ENCODE measurements at regions not wholly inside any gene's neighbourhood (a gene's known extent, or its start where the extent isn't known, plus 50 kb on each side); places are given as distances from the start of the nearest gene placed in this dataset.

DNA sequence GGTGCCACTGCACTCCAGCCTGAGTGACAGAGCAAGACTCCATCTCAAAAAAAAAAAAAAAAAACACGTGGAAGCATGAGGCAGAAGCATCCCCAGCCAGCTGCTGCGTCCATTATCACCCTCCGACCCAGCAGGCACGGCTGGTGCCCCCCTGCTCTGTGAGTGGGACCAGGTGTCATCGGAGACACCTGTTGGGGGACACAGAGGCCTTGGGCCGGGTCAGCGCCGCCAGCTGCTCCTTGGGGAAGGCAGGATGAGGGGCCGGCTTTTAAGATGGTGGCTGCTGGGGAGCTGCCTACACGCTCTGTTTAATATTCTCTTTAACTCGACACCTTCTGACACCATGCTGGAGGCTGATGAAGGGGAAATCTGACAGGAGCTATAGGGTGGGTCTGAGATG is 80.2 kb upstream of the RUFY1 start:
- Histone ChIP-seq H3K36me3 (no peaks in the 10 kb centered on the region), H3K27me3 (no peaks in the 10 kb centered on the region), H3K27ac (no peak overlapping the region), H3K4me3 (no peak overlapping the region), H3K9me3 (peaks cover 0 to 8% (median 0%) of the 10 kb centered on the region in 3 donors), H3K4me1 (no peaks in the 10 kb centered on the region)
- TF ChIP-seq, protein P1, sequence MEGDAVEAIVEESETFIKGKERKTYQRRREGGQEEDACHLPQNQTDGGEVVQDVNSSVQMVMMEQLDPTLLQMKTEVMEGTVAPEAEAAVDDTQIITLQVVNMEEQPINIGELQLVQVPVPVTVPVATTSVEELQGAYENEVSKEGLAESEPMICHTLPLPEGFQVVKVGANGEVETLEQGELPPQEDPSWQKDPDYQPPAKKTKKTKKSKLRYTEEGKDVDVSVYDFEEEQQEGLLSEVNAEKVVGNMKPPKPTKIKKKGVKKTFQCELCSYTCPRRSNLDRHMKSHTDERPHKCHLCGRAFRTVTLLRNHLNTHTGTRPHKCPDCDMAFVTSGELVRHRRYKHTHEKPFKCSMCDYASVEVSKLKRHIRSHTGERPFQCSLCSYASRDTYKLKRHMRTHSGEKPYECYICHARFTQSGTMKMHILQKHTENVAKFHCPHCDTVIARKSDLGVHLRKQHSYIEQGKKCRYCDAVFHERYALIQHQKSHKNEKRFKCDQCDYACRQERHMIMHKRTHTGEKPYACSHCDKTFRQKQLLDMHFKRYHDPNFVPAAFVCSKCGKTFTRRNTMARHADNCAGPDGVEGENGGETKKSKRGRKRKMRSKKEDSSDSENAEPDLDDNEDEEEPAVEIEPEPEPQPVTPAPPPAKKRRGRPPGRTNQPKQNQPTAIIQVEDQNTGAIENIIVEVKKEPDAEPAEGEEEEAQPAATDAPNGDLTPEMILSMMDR (IDR thresholded peaks at IDR 0.05) = no peak
- TF ChIP-seq EP300 (IDR thresholded peaks at IDR 0.05) (no peak), POLR2AphosphoS5 (IDR thresholded peaks at IDR 0.05) (no peak), POLR2A (IDR thresholded peaks at IDR 0.05) (no peak)
- no peak for ATAC-seq
- WGBS, 2 donors (ENCODE audit: low coverage in 1 of 2) = 46 to 67% methylated on average over 1 to 3 of the region's 11 CpGs

DNA sequence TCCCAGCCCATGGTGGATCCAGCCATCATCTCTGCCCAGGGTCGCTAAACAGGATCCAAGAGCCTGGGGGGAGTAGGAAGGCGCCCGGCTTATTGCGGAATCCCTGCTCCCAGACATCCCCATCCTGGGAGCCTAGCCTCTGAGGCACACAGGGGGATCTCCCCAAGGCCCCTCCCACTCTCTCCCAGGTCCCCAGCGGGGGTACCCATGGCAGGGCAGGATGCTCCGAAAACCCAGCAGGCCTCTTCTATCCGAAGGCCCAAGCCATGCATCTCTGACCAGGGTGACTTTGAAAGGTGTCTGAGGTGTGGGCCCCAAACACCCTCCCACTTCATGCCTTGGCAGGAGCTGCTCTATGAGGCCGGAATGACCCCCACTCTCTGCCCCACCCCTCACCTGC is 81.7 kb upstream of the RUFY1 start:
- WGBS, 2 donors (ENCODE audit: low coverage in 1 of 2) = 50% methylated on average over 2 of the region's 8 CpGs; no CpG with 5 or more reads in 1 of the 2 donors
- no peak overlapping the region for H3K27ac ChIP-seq
- TF ChIP-seq, protein P1 (IDR thresholded peaks at IDR 0.05) = no peak
- no peak for TF ChIP-seq EP300 (IDR thresholded peaks at IDR 0.05)
- no peak for TF ChIP-seq POLR2AphosphoS5 (IDR thresholded peaks at IDR 0.05)
- no peak for TF ChIP-seq POLR2A (IDR thresholded peaks at IDR 0.05)

DNA sequence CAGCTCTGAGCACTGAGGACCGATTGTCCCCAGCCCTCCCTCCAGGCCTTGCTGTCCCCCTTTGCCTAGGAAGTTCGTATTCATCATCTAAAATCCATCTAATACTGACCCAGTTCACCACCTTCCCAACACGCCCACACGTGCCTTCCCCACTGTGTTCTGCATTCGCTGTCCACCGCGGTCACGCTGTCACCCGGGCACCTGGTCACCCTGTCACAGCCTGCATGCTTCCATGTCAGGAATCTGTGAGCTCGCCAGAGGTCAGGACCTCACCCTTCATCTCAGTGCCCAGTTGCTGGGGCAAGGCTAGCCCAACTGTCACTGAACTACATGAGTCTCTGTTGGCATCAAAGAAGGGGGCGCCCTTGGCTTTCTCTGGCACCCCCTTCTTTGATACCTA is 82.9 kb upstream of the RUFY1 start:
- Histone ChIP-seq H3K27me3 (no peaks in the 10 kb centered on the region), H3K27ac (no peak overlapping the region), H3K36me3 (no peaks in the 10 kb centered on the region), H3K4me1 (no peaks in the 10 kb centered on the region), H3K4me3 (no peak overlapping the region), H3K9me3 (peaks cover 0 to 22% (median 0%) of the 10 kb centered on the region in 3 donors)
- WGBS, 2 donors (ENCODE audit: low coverage in 1 of 2) = 84 to 88% methylated on average over 4 to 5 of the region's 11 CpGs
- TF ChIP-seq, protein P1 (IDR thresholded peaks at IDR 0.05) = no peak
- no peak for TF ChIP-seq EP300 (IDR thresholded peaks at IDR 0.05)
- no peak for TF ChIP-seq POLR2A (IDR thresholded peaks at IDR 0.05)
- TF ChIP-seq POLR2AphosphoS5 (IDR thresholded peaks at IDR 0.05) = no peak
- ATAC-seq = no peak

More for the DNA sequence above, 81.7 kb upstream of the RUFY1 start:
- Histone ChIP-seq H3K9me3 (peaks cover 0 to 22% (median 0%) of the 10 kb centered on the region in 3 donors), H3K4me3 (no peak overlapping the region), H3K27me3 (no peaks in the 10 kb centered on the region), H3K36me3 (no peaks in the 10 kb centered on the region), H3K4me1 (no peaks in the 10 kb centered on the region)
- ATAC-seq = no peak

DNA sequence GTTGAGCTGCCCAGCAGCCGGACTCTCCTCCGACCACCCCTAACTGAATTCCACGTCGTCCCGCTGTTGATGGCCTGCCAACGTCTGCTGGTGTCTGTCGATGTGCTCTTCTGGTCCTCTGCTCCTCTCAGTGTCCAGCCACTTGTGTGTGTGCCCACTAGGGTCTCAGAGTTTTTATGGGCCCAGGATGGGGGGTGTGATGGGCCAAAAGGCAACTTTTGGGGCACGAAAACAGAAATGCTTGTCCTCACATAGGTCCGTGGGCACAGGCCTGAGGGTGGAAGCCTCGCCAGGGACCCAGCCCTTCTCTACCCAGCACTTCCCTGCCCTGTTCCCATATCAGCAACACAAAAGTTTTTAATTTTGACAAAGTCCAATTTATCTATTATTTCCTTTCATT is 85.7 kb upstream of the RUFY1 start:
- TF ChIP-seq POLR2A (IDR thresholded peaks at IDR 0.05) (no peak), EP300 (IDR thresholded peaks at IDR 0.05) (no peak), POLR2AphosphoS5 (IDR thresholded peaks at IDR 0.05) (no peak)
- TF ChIP-seq, protein P1 (IDR thresholded peaks at IDR 0.05) = no peak
- no peak for ATAC-seq
- H3K4me3 ChIP-seq = no peak overlapping the region
- no peaks in the 10 kb centered on the region for H3K36me3 ChIP-seq
- 90 to 93% methylated on average over 2 of the region's 10 CpGs for WGBS, 2 donors (ENCODE audit: low coverage in 1 of 2)
- peaks cover 0 to 22% (median 0%) of the 10 kb centered on the region in 3 donors for H3K9me3 ChIP-seq
- H3K4me1 ChIP-seq = no peaks in the 10 kb centered on the region
- H3K27ac ChIP-seq = no peak overlapping the region
- peaks cover 12% of the 10 kb centered on the region for H3K27me3 ChIP-seq

DNA sequence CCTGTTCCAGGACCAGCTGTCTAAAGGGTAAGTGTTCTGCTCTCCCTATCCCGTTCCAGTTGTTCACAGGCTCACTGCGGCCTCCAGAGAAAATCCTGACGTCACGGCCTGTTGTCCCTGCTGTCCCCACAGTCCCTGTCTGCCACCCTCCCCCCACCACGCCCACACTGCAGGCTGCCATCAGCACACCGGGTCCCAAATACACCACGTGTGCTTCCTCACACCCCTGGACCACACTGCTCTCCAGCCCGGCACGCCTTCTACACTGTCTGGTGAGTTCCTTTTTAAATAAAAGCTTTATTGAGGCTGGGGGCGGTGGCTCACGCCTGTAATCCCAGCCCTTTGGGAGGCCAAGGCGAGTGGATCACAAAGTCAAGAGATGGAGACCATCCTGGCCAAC is 88.3 kb upstream of the RUFY1 start:
- Histone ChIP-seq H3K36me3 (no peaks in the 10 kb centered on the region), H3K27me3 (peaks cover 27% of the 10 kb centered on the region), H3K4me3 (no peak overlapping the region), H3K4me1 (no peaks in the 10 kb centered on the region), H3K27ac (no peak overlapping the region), H3K9me3 (peaks cover 0 to 22% (median 0%) of the 10 kb centered on the region in 3 donors)
- TF ChIP-seq POLR2A (IDR thresholded peaks at IDR 0.05) (no peak), POLR2AphosphoS5 (IDR thresholded peaks at IDR 0.05) (no peak), EP300 (IDR thresholded peaks at IDR 0.05) (no peak)
- TF ChIP-seq, protein P1 (IDR thresholded peaks at IDR 0.05) = no peak
- 75 to 77% methylated on average over 7 of the region's 12 CpGs for whole genome bisulfite sequencing, 2 donors (ENCODE audit: low coverage in 1 of 2)
- no peak for ATAC-seq

Measured in gastroesophageal sphincter (tissue), 4 donors.